ENCODE measurements at regions not wholly inside any gene's neighbourhood (a gene's known extent, or its start where the extent isn't known, plus 50 kb on each side); places are given as distances from the start of the nearest gene placed in this dataset.

DNA sequence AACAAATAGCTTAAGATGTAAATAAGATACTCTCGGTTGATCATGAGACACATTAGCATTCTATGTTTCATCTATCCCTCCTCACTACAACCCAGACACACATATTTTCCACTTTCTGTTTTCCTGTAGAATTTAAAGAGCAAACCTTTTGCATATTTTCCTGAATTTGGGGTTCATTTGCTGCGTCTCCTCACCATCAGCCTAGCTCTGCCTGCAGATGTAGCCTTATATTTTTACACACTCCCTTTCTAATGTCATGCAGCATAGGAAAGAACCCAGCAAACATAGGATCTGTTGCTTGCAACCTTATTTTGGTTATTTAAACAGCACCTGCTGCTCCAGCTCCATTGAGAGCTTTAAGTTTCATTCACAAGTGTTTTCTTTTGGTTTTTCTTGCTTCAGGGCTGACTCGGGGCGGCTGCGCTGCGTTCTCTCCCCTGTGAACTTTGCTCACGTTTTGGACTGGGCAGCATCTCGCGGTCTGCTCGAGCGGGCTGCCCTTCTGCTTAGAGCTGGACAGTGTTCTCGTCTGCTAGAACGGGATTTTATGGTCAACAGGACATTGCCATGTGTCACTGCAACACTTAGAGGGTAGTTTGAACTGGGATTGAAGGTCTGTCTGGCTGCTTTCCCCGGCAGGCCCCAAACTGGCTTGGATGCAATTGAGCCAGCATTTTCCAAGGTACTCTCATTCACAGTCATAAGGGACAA is 57.8 kb upstream of the VRK1 start:
- peaks cover 5% of the 10 kb centered on the region for H3K27me3 Mint-ChIP-seq (ENCODE audit: insufficient read depth, low read depth, poor library complexity)
- Histone ChIP-seq H3K27ac (ENCODE audit: low read depth) (peak overlapping the region; percentile 46; the same call in 1 of the 2 replicates), H3K4me1 (ENCODE audit: insufficient read depth) (peaks cover 47% of the 10 kb centered on the region), H3K79me2 (replicated peaks; ENCODE audit: insufficient read depth) (no peaks in the 10 kb centered on the region), H3K27me3 (ENCODE audit: insufficient read depth) (peaks cover 5% of the 10 kb centered on the region), H3K4me2 (peak overlapping the region; percentile 46; the same call in 1 of the 2 replicates), H2AFZ (peak overlapping the region; percentile 73; the same call in 1 of the 2 replicates), H3K9me2 (ENCODE audit: insufficient read depth) (no peaks in the 10 kb centered on the region), H3F3A (replicated peaks; ENCODE audit: low read depth) (no peaks in the 10 kb centered on the region), H4K20me1 (replicated peaks; ENCODE audit: insufficient read depth) (no peaks in the 10 kb centered on the region), H3K4me3 (no peak overlapping the region), H3K36me3 (ENCODE audit: insufficient read depth) (no peaks in the 10 kb centered on the region)
- H3K4me3 Mint-ChIP-seq: no peak overlapping the region
- TF ChIP-seq NANOG (IDR thresholded peaks at IDR 0.05; ENCODE audit: borderline replicate concordance) (no peak), JUNB (IDR thresholded peaks at IDR 0.05; ENCODE audit: unreplicated experiment) (no peak), POLR2AphosphoS5 (IDR thresholded peaks at IDR 0.05; ENCODE audit: low read depth) (no peak)
- DNase-seq (ENCODE audit: low spot score): peak; percentile 18
- no peak overlapping the region for H3K27ac Mint-ChIP-seq
- peaks cover 45% of the 10 kb centered on the region for H3K4me1 Mint-ChIP-seq
- H3K36me3 Mint-ChIP-seq (ENCODE audit: low read depth): no peaks in the 10 kb centered on the region
- no peaks in the 10 kb centered on the region; the same call in 2 of the 3 replicates for H3K9me3 Mint-ChIP-seq
- no peak for ATAC-seq

GRCh38 chr14:96741151-96741977 is 55.8 kb upstream of the VRK1 start:
- peaks cover 5% of the 10 kb centered on the region for H3K27me3 ChIP-seq (ENCODE audit: insufficient read depth)
- H3F3A ChIP-seq (replicated peaks; ENCODE audit: low read depth): no peaks in the 10 kb centered on the region
- no peaks in the 10 kb centered on the region for H4K20me1 ChIP-seq (replicated peaks; ENCODE audit: insufficient read depth)
- H3K36me3 ChIP-seq (ENCODE audit: insufficient read depth): no peaks in the 10 kb centered on the region
- H3K27ac ChIP-seq (ENCODE audit: low read depth): no peak overlapping the region
- H3K4me1 Mint-ChIP-seq: peaks cover 41% of the 10 kb centered on the region
- H3K4me1 ChIP-seq (ENCODE audit: insufficient read depth): peaks cover 44% of the 10 kb centered on the region
- H3K79me2 ChIP-seq (replicated peaks; ENCODE audit: insufficient read depth): no peaks in the 10 kb centered on the region
- H3K9me2 ChIP-seq (ENCODE audit: insufficient read depth): no peaks in the 10 kb centered on the region
- H2AFZ ChIP-seq: peak overlapping the region; percentile 96
- H3K9me3 Mint-ChIP-seq: no peaks in the 10 kb centered on the region; the same call in 2 of the 3 replicates
- peak; percentile 82 for ATAC-seq
- H3K27me3 Mint-ChIP-seq (ENCODE audit: insufficient read depth, low read depth, poor library complexity): peaks cover 3% of the 10 kb centered on the region
- TF ChIP-seq, protein P1, sequence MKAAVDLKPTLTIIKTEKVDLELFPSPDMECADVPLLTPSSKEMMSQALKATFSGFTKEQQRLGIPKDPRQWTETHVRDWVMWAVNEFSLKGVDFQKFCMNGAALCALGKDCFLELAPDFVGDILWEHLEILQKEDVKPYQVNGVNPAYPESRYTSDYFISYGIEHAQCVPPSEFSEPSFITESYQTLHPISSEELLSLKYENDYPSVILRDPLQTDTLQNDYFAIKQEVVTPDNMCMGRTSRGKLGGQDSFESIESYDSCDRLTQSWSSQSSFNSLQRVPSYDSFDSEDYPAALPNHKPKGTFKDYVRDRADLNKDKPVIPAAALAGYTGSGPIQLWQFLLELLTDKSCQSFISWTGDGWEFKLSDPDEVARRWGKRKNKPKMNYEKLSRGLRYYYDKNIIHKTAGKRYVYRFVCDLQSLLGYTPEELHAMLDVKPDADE (IDR thresholded peaks at IDR 0.05): no peak
- TF ChIP-seq ZNF331 (CRISPR knock-in tag; IDR thresholded peaks at IDR 0.05; ENCODE audit: low read depth): no peak
- TF ChIP-seq, protein P2, sequence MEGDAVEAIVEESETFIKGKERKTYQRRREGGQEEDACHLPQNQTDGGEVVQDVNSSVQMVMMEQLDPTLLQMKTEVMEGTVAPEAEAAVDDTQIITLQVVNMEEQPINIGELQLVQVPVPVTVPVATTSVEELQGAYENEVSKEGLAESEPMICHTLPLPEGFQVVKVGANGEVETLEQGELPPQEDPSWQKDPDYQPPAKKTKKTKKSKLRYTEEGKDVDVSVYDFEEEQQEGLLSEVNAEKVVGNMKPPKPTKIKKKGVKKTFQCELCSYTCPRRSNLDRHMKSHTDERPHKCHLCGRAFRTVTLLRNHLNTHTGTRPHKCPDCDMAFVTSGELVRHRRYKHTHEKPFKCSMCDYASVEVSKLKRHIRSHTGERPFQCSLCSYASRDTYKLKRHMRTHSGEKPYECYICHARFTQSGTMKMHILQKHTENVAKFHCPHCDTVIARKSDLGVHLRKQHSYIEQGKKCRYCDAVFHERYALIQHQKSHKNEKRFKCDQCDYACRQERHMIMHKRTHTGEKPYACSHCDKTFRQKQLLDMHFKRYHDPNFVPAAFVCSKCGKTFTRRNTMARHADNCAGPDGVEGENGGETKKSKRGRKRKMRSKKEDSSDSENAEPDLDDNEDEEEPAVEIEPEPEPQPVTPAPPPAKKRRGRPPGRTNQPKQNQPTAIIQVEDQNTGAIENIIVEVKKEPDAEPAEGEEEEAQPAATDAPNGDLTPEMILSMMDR (conservative IDR thresholded peaks at IDR 0.05; ENCODE audit: low read depth in 2 of 2): peak; percentile 71 to 95
- TF ChIP-seq STAT1 (IDR thresholded peaks at IDR 0.05; ENCODE audit: unreplicated experiment): no peak
- TF ChIP-seq, protein P3, sequence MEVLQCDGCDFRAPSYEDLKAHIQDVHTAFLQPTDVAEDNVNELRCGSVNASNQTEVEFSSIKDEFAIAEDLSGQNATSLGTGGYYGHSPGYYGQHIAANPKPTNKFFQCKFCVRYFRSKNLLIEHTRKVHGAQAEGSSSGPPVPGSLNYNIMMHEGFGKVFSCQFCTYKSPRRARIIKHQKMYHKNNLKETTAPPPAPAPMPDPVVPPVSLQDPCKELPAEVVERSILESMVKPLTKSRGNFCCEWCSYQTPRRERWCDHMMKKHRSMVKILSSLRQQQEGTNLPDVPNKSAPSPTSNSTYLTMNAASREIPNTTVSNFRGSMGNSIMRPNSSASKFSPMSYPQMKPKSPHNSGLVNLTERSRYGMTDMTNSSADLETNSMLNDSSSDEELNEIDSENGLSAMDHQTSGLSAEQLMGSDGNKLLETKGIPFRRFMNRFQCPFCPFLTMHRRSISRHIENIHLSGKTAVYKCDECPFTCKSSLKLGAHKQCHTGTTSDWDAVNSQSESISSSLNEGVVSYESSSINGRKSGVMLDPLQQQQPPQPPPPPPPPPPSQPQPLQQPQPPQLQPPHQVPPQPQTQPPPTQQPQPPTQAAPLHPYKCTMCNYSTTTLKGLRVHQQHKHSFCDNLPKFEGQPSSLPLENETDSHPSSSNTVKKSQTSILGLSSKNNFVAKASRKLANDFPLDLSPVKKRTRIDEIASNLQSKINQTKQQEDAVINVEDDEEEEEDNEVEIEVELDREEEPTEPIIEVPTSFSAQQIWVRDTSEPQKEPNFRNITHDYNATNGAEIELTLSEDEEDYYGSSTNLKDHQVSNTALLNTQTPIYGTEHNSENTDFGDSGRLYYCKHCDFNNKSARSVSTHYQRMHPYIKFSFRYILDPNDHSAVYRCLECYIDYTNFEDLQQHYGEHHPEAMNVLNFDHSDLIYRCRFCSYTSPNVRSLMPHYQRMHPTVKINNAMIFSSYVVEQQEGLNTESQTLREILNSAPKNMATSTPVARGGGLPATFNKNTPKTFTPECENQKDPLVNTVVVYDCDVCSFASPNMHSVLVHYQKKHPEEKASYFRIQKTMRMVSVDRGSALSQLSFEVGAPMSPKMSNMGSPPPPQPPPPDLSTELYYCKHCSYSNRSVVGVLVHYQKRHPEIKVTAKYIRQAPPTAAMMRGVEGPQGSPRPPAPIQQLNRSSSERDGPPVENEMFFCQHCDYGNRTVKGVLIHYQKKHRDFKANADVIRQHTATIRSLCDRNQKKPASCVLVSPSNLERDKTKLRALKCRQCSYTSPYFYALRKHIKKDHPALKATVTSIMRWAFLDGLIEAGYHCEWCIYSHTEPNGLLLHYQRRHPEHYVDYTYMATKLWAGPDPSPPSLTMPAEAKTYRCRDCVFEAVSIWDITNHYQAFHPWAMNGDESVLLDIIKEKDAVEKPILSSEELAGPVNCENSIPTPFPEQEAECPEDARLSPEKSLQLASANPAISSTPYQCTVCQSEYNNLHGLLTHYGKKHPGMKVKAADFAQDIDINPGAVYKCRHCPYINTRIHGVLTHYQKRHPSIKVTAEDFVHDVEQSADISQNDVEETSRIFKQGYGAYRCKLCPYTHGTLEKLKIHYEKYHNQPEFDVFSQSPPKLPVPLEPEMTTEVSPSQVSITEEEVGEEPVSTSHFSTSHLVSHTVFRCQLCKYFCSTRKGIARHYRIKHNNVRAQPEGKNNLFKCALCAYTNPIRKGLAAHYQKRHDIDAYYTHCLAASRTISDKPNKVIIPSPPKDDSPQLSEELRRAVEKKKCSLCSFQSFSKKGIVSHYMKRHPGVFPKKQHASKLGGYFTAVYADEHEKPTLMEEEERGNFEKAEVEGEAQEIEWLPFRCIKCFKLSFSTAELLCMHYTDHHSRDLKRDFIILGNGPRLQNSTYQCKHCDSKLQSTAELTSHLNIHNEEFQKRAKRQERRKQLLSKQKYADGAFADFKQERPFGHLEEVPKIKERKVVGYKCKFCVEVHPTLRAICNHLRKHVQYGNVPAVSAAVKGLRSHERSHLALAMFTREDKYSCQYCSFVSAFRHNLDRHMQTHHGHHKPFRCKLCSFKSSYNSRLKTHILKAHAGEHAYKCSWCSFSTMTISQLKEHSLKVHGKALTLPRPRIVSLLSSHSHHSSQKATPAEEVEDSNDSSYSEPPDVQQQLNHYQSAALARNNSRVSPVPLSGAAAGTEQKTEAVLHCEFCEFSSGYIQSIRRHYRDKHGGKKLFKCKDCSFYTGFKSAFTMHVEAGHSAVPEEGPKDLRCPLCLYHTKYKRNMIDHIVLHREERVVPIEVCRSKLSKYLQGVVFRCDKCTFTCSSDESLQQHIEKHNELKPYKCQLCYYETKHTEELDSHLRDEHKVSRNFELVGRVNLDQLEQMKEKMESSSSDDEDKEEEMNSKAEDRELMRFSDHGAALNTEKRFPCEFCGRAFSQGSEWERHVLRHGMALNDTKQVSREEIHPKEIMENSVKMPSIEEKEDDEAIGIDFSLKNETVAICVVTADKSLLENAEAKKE (CRISPR knock-in tag; IDR thresholded peaks at IDR 0.05): no peak
- DNase-seq (ENCODE audit: low spot score): peak; percentile 64
- H3K4me2 ChIP-seq: peak overlapping the region; percentile 85
- peak overlapping the region; percentile 82 for H3K4me3 Mint-ChIP-seq
- peak overlapping the region; percentile 66 for H3K4me3 ChIP-seq
- no peak overlapping the region for H3K27ac Mint-ChIP-seq
- no peaks in the 10 kb centered on the region for H3K36me3 Mint-ChIP-seq (ENCODE audit: low read depth)

Data from GM23338 (cell line).